DND-41 (cell line): ENCODE measurements at regions not wholly inside any gene's neighbourhood (a gene's known extent, or its start where the extent isn't known, plus 50 kb on each side); places are given as distances from the start of the nearest gene placed in this dataset.

Source experiments
- CTCF ChIP-seq: IDR thresholded peaks from 2 replicates; pipeline ENCODE4 v1.5.1; 2012; ENCODE audit warnings: borderline replicate concordance, low read length, moderate library complexity, mild to moderate bottlenecking; ENCODE audit not compliant: poor library complexity, severe bottlenecking; ENCODE audit errors: extremely low read depth
- EZH2 ChIP-seq: IDR thresholded peaks from 3 replicates; pipeline ENCODE4 v1.6.1; 2012; ENCODE audit warnings: borderline replicate concordance, low read depth, mild to moderate bottlenecking, moderate library complexity, low read length, inconsistent platforms; ENCODE audit not compliant: severe bottlenecking

DNA sequence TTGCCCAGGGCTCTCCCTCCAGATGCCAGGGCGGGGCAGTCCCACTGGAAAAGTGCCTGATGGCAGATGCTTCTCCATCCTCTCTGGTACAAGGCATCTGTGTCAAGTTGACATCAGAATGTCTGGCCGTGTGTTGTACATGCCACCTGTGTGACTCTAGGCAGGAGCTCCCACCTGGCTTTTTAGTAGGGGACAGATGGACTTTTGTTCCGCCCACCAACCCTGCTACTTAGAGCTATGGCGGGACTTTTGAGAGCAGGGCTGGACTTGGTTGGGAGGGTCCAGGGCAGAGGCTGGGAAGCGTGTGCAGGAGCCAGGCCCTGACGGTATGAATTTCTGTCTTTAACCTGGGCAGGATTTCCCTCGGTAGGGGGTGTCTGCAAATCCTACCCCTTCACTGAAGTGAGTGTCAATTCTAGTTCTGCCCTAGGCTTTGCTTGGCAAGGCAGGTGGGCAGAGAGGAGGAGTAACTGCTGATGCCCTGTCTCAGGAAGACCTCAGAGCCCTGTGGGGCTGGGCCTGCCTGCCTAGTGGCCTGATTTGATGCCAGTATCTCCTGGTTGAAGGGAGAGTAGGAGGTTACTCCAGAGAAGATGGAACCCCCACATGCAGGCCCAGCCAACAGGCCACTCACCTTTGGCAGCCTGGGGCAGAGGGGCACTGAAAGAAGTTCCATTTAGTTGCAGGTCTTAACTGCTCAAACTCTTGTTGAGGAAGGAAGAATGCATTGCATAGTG lies 99.1 kb downstream of the PJA1 start:
- no peak for TF ChIP-seq CTCF
- TF ChIP-seq EZH2 = no peak
